ENCODE measurements at regions not wholly inside any gene's neighbourhood (a gene's known extent, or its start where the extent isn't known, plus 50 kb on each side); places are given as distances from the start of the nearest gene placed in this dataset.
"Not testable (repeated sequence)": the region's sequence is repeated elsewhere in the genome, so short reads cannot be mapped to it uniquely, and the experiment has no call there.

GRCh38 chrX:78844218-78844617 is 96.7 kb downstream of the LPAR4 start:
- TF ChIP-seq SP1 (IDR thresholded peaks at IDR 0.05); FOXM1 (IDR thresholded peaks at IDR 0.05; ENCODE audit: borderline replicate concordance); BHLHE40 (IDR thresholded peaks at IDR 0.05; ENCODE audit: borderline replicate concordance); HDGF (IDR thresholded peaks at IDR 0.05; ENCODE audit: borderline replicate concordance); LEF1 (IDR thresholded peaks at IDR 0.05; ENCODE audit: borderline replicate concordance); ZNF384 (IDR thresholded peaks at IDR 0.05); ELF4 (IDR thresholded peaks at IDR 0.05); L3MBTL2 (conservative IDR thresholded peaks at IDR 0.05): not testable (repeated sequence)

All from HEK293T (cell line).